ENCODE measurements at regions not wholly inside any gene's neighbourhood (a gene's known extent, or its start where the extent isn't known, plus 50 kb on each side); places are given as distances from the start of the nearest gene placed in this dataset.

- Mint-ChIP-seq H3K4me1 (no peaks in the 10 kb centered on the region), H3K9me3 (peaks cover 6% of the 10 kb centered on the region), H3K4me3 (no peak overlapping the region), H3K27ac (no peak overlapping the region), H3K36me3 (no peaks in the 10 kb centered on the region), H3K27me3 (peaks cover 9% of the 10 kb centered on the region)
- ATAC-seq (ENCODE audit: low read depth) (no peak), DNase-seq (no peak)
- POLR2A ChIA-PET: interaction anchor here (0.7 kb wide), 1 partner anchor 44 kb away, joined by 3 read pairs; no protein-coding TSS in a partner anchor
These were observed 66.2 kb upstream of the CDK13 start for GRCh38 chr7:39883812-39884390.

- POLR2A ChIA-PET: no interaction called here
- ATAC-seq (ENCODE audit: low read depth) (no peak), DNase-seq (no peak)
- no peak overlapping the region for H3K27ac Mint-ChIP-seq
- peaks cover 11% of the 10 kb centered on the region for H3K27me3 Mint-ChIP-seq
- no peaks in the 10 kb centered on the region for H3K36me3 Mint-ChIP-seq
- no peaks in the 10 kb centered on the region for H3K9me3 Mint-ChIP-seq
- H3K4me3 Mint-ChIP-seq: no peak overlapping the region
- H3K4me1 Mint-ChIP-seq: no peaks in the 10 kb centered on the region
These were observed 61.7 kb upstream of the CDK13 start for GRCh38 chr7:39888171-39888853.

GRCh38 chr7:39890411-39890810 is 59.6 kb upstream of the CDK13 start:
- Mint-ChIP-seq H3K9me3 (no peaks in the 10 kb centered on the region), H3K36me3 (no peaks in the 10 kb centered on the region), H3K27ac (no peak overlapping the region), H3K4me3 (no peak overlapping the region), H3K4me1 (no peaks in the 10 kb centered on the region), H3K27me3 (peaks cover 15% of the 10 kb centered on the region)
- no peak for DNase-seq
- ATAC-seq (ENCODE audit: low read depth): no peak
- POLR2A ChIA-PET: no interaction called here

GRCh38 chr7:39891894-39892293 is 58.2 kb upstream of the CDK13 start:
- H3K9me3 Mint-ChIP-seq: no peaks in the 10 kb centered on the region
- DNase-seq (no peak), ATAC-seq (ENCODE audit: low read depth) (no peak)
- POLR2A ChIA-PET: no interaction called here
- no peak overlapping the region for H3K4me3 Mint-ChIP-seq
- no peak overlapping the region for H3K27ac Mint-ChIP-seq
- H3K36me3 Mint-ChIP-seq: no peaks in the 10 kb centered on the region
- H3K27me3 Mint-ChIP-seq: peaks cover 15% of the 10 kb centered on the region
- H3K4me1 Mint-ChIP-seq: no peaks in the 10 kb centered on the region

- POLR2A ChIA-PET: no interaction called here
- ATAC-seq (ENCODE audit: low read depth) (no peak), DNase-seq (no peak)
- Mint-ChIP-seq H3K4me3 (no peak overlapping the region), H3K27me3 (peaks cover 15% of the 10 kb centered on the region), H3K9me3 (no peaks in the 10 kb centered on the region), H3K36me3 (no peaks in the 10 kb centered on the region), H3K4me1 (no peaks in the 10 kb centered on the region), H3K27ac (no peak overlapping the region)
These were observed 57.7 kb upstream of the CDK13 start for GRCh38 chr7:39892361-39892760.

- H3K4me3 Mint-ChIP-seq: no peak overlapping the region
- H3K27me3 Mint-ChIP-seq: peaks cover 11% of the 10 kb centered on the region
- H3K27ac Mint-ChIP-seq: no peak overlapping the region
- POLR2A ChIA-PET: no interaction called here
- DNase-seq: no peak
- no peaks in the 10 kb centered on the region for H3K36me3 Mint-ChIP-seq
- no peaks in the 10 kb centered on the region for H3K9me3 Mint-ChIP-seq
- no peaks in the 10 kb centered on the region for H3K4me1 Mint-ChIP-seq
- ATAC-seq (ENCODE audit: low read depth): no peak
These were observed 55.2 kb upstream of the CDK13 start for GRCh38 chr7:39894904-39895303.

GRCh38 chr7:39896840-39897239 is 53.2 kb upstream of the CDK13 start:
- H3K9me3 Mint-ChIP-seq: no peaks in the 10 kb centered on the region
- ATAC-seq (ENCODE audit: low read depth): no peak
- peaks cover 9% of the 10 kb centered on the region for H3K27me3 Mint-ChIP-seq
- H3K4me1 Mint-ChIP-seq: no peaks in the 10 kb centered on the region
- DNase-seq: no peak
- no peak overlapping the region for H3K4me3 Mint-ChIP-seq
- no peaks in the 10 kb centered on the region for H3K36me3 Mint-ChIP-seq
- no peak overlapping the region for H3K27ac Mint-ChIP-seq
- POLR2A ChIA-PET: interaction anchor here (0.7 to 1.1 kb wide), 2 partner anchors 51 to 54 kb away, joined by 4 to 5 read pairs; no protein-coding TSS in a partner anchor

- Mint-ChIP-seq H3K4me1 (no peaks in the 10 kb centered on the region), H3K36me3 (no peaks in the 10 kb centered on the region), H3K27ac (no peak overlapping the region), H3K4me3 (no peak overlapping the region), H3K27me3 (peaks cover 5% of the 10 kb centered on the region), H3K9me3 (no peaks in the 10 kb centered on the region)
- no peak for ATAC-seq (ENCODE audit: low read depth)
- POLR2A ChIA-PET: no interaction called here
- no peak for DNase-seq
These were observed 51.2 kb upstream of the CDK13 start for GRCh38 chr7:39898867-39899266.
